ENCODE measurements at regions not wholly inside any gene's neighbourhood (a gene's known extent, or its start where the extent isn't known, plus 50 kb on each side); places are given as distances from the start of the nearest gene placed in this dataset.

DNA sequence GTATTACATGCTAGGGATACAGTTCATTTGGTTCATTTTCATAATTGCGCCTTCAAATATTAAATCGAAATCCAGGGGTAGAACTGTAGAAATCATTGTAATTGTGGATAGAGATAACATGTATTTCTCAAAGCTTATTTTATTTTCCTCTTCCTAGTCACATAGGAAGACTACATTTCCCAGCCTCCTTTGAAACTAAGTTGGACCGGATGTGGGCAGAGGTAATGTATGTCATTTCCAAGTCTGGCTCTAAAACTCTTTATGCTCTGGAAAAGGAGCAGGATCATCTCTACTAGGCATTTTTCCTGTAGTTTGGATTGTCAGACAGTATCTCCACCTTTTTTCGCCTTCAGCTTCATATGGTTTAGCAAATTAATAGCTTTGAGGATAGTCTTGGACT, 70.1 kb upstream of the CRY1 start:
- intact Hi-C loops (cut with DNase I; ENCODE audit: low total_unique reads) = no loop called here
- Histone ChIP-seq H3K4me1 (no peaks in the 10 kb centered on the region), H3K36me3 (ENCODE audit: low read depth, missing control alignments) (no peaks in the 10 kb centered on the region), H3K4me3 (no peak overlapping the region), H3K27me3 (no peaks in the 10 kb centered on the region), H3K27ac (no peak overlapping the region), H3K9me3 (no peaks in the 10 kb centered on the region)
- TF ChIP-seq, protein P1, sequence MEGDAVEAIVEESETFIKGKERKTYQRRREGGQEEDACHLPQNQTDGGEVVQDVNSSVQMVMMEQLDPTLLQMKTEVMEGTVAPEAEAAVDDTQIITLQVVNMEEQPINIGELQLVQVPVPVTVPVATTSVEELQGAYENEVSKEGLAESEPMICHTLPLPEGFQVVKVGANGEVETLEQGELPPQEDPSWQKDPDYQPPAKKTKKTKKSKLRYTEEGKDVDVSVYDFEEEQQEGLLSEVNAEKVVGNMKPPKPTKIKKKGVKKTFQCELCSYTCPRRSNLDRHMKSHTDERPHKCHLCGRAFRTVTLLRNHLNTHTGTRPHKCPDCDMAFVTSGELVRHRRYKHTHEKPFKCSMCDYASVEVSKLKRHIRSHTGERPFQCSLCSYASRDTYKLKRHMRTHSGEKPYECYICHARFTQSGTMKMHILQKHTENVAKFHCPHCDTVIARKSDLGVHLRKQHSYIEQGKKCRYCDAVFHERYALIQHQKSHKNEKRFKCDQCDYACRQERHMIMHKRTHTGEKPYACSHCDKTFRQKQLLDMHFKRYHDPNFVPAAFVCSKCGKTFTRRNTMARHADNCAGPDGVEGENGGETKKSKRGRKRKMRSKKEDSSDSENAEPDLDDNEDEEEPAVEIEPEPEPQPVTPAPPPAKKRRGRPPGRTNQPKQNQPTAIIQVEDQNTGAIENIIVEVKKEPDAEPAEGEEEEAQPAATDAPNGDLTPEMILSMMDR (IDR thresholded peaks at IDR 0.05) = no peak
- no peak for TF ChIP-seq POLR2A (IDR thresholded peaks at IDR 0.05)
- no peak for DNase-seq
- 79 to 85% methylated on average over 4 of the region's 4 CpGs for WGBS, 2 donors

DNA sequence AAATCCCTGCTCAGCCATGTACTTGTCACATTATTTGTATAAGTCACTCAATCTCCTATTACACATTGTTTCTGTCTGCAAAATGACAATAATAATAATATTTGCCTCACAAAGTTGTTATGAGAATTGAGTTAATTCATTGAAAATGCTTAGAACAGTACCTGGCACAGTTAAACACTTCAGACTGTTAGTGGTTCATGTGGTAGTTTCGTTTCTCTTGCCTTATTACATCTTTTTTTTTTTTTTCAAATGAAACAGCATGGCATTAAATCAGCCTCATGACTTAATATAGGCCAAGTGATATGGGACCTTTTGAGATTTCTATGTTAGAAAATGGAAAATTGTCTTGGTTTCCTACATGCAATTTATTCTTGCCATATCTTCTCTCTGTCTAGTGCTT, 71.0 kb upstream of the CRY1 start:
- TF ChIP-seq POLR2A (IDR thresholded peaks at IDR 0.05) = no peak
- TF ChIP-seq, protein P1 (IDR thresholded peaks at IDR 0.05) = no peak
- Histone ChIP-seq H3K36me3 (ENCODE audit: low read depth, missing control alignments) (no peaks in the 10 kb centered on the region), H3K4me1 (no peaks in the 10 kb centered on the region), H3K4me3 (no peak overlapping the region), H3K27me3 (no peaks in the 10 kb centered on the region), H3K27ac (no peak overlapping the region), H3K9me3 (no peaks in the 10 kb centered on the region)
- WGBS, 2 donors = 75% methylated on average over 1 of the region's 1 CpG
- no peak for DNase-seq
- intact Hi-C loops (cut with DNase I; ENCODE audit: low total_unique reads) = no loop called here

DNA sequence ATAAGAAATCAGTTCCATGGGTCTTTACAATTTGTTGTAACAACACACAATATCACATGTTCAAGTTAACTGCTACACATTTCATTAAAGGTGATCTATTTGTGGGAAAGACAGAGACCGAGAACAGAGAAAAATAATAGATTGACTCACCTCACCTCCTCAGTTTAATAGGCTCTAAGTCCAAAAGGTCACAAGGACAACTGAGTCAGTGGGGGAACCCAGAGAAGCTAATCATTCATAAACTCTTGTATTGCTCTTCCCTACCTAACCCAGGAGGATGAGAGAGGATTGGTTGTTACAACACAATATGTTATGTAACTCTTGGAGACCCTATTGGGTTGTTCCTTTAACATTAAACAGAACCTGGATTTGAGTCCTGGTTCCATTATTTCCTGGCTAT, 72.2 kb upstream of the CRY1 start:
- no peak for TF ChIP-seq POLR2A (IDR thresholded peaks at IDR 0.05)
- TF ChIP-seq, protein P1 (IDR thresholded peaks at IDR 0.05) = no peak
- H3K27ac ChIP-seq = no peak overlapping the region

DNA sequence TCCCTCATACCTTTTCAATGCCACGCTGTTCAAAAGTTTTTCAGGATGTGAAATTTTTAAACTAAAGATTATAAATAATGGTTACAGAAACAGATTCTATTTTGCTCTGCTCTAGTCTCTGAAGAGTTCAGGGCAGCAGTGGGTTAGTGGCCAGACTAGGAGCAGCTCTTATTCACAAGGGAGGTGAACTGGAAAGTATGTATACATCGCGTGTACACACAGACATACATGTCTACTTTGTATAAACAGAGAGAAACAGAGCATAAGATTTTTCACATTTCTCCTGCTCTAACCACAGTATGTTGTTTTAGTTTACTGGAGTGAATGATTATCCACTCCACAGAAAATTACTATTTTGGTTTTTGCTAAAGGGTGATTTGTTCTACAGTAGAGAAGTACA, 74.4 kb upstream of the CRY1 start:
- no peak for TF ChIP-seq POLR2A (IDR thresholded peaks at IDR 0.05)
- TF ChIP-seq, protein P1 (IDR thresholded peaks at IDR 0.05) = no peak
- intact Hi-C loops (cut with DNase I; ENCODE audit: low total_unique reads) = no loop called here
- H3K4me3 ChIP-seq = no peak overlapping the region
- no peaks in the 10 kb centered on the region for H3K36me3 ChIP-seq (ENCODE audit: low read depth, missing control alignments)
- H3K27ac ChIP-seq = no peak overlapping the region
- 65 to 67% methylated on average over 3 of the region's 3 CpGs for WGBS, 2 donors
- H3K4me1 ChIP-seq = no peaks in the 10 kb centered on the region
- DNase-seq = no peak
- no peaks in the 10 kb centered on the region for H3K9me3 ChIP-seq
- no peaks in the 10 kb centered on the region for H3K27me3 ChIP-seq

More for the DNA sequence above, 72.2 kb upstream of the CRY1 start:
- H3K9me3 ChIP-seq = no peaks in the 10 kb centered on the region
- H3K27me3 ChIP-seq = no peaks in the 10 kb centered on the region
- H3K4me1 ChIP-seq = no peaks in the 10 kb centered on the region
- WGBS, 2 donors = 85 to 90% methylated on average over 1 of the region's 1 CpG
- intact Hi-C loops (cut with DNase I; ENCODE audit: low total_unique reads) = no loop called here
- no peak for DNase-seq
- no peak overlapping the region for H3K4me3 ChIP-seq
- H3K36me3 ChIP-seq (ENCODE audit: low read depth, missing control alignments) = no peaks in the 10 kb centered on the region

DNA sequence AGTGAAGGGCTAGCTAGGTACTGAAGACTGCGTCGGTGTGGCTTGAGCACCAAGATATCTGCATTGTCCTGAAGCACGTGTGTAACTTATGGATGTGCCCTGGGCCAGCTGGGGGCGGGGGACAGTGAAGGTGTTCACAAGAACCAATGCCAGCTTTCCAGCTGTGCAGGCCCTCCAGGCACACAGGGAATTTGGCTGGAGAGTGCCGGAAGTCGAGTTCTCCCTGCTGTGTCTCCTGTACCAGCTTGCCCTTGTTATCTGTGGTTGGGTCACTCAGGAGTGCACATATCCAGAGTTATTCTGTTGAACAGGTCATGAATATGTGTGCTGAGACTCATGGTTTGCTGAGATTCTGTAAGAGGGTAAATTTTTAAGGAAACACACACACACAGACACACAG, 75.9 kb upstream of the CRY1 start:
- no peaks in the 10 kb centered on the region for H3K4me1 ChIP-seq
- no peaks in the 10 kb centered on the region for H3K9me3 ChIP-seq
- no peaks in the 10 kb centered on the region for H3K36me3 ChIP-seq (ENCODE audit: low read depth, missing control alignments)
- 82 to 87% methylated on average over 6 of the region's 6 CpGs for WGBS, 2 donors
- no peak for DNase-seq
- H3K27me3 ChIP-seq = no peaks in the 10 kb centered on the region
- H3K27ac ChIP-seq = no peak overlapping the region
- no peak for TF ChIP-seq POLR2A (IDR thresholded peaks at IDR 0.05)
- TF ChIP-seq, protein P1 (IDR thresholded peaks at IDR 0.05) = no peak
- no peak overlapping the region for H3K4me3 ChIP-seq
- intact Hi-C loops (cut with DNase I; ENCODE audit: low total_unique reads) = no loop called here

Data from testis (tissue), 2 donors.